DOHH2 (cell line): ENCODE measurements at regions not wholly inside any gene's neighbourhood (a gene's known extent, or its start where the extent isn't known, plus 50 kb on each side); places are given as distances from the start of the nearest gene placed in this dataset.

Experiments
- H3F3A ChIP-seq: fragments of 200-600 bp; sonication (generic), shearing (Covaris generic); 2 replicates; pipeline ENCODE4 v1.6.0; 2016; ENCODE audit warnings: antibody characterized with exemption, mild to moderate bottlenecking; ENCODE audit not compliant: control insufficient read depth, insufficient read depth
- H3K27ac ChIP-seq: fragments of 200-600 bp; sonication (generic); 2 replicates; pipeline ENCODE4 v1.5.1; 2014; ENCODE audit warnings: low read depth, mild to moderate bottlenecking, low read length, moderate library complexity
- H3K27me3 ChIP-seq: fragments of 200-600 bp; sonication (generic); 2 replicates; pipeline ENCODE4 v1.6.1; 2014; ENCODE audit warnings: mild to moderate bottlenecking, low read length, mixed read lengths; ENCODE audit not compliant: control insufficient read depth
- H3K36me3 ChIP-seq: fragments of 200-600 bp; sonication (generic); 2 replicates; pipeline ENCODE4 v1.6.1; 2014; ENCODE audit warnings: mild to moderate bottlenecking, low read length, moderate library complexity, mixed read lengths; ENCODE audit not compliant: control insufficient read depth
- H3K4me1 ChIP-seq: fragments of 200-600 bp; sonication (generic); 2 replicates; pipeline ENCODE4 v1.6.1; 2014; ENCODE audit warnings: mild to moderate bottlenecking, low read length, mixed read lengths; ENCODE audit not compliant: control insufficient read depth
- H3K4me2 ChIP-seq: fragments of 200-600 bp; sonication (generic); 2 replicates; pipeline ENCODE4 v1.6.0; 2014; ENCODE audit warnings: mild to moderate bottlenecking, low read length, moderate library complexity
- H3K4me3 ChIP-seq: fragments of 200-600 bp; sonication (generic); 2 replicates; pipeline ENCODE4 v1.5.1; 2014; ENCODE audit warnings: mild to moderate bottlenecking, low read length, mixed read lengths
- H3K79me2 ChIP-seq: fragments of 200-600 bp; sonication (generic); 2 replicates; pipeline ENCODE4 v1.6.1; 2014; ENCODE audit warnings: mild to moderate bottlenecking, low read length, mixed read lengths; ENCODE audit not compliant: control insufficient read depth
- H3K9me2 ChIP-seq: fragments of 200-600 bp; sonication (generic); replicated peaks from 2 replicates; pipeline ENCODE4 v1.6.1; 2014; ENCODE audit warnings: mild to moderate bottlenecking, low read length, mixed read lengths; ENCODE audit not compliant: control insufficient read depth
- H3K9me3 ChIP-seq: fragments of 200-600 bp; sonication (generic); 2 replicates; pipeline ENCODE4 v1.6.1; 2014; ENCODE audit warnings: antibody characterized with exemption, low read length, mixed read lengths; ENCODE audit not compliant: control insufficient read depth, insufficient read depth
- H4K20me1 ChIP-seq: fragments of 200-600 bp; sonication (generic); 2 replicates; pipeline ENCODE4 v1.6.0; 2014; ENCODE audit warnings: low read depth, mild to moderate bottlenecking, antibody characterized with exemption, low read length, moderate library complexity; ENCODE audit not compliant: control insufficient read depth, insufficient read depth
- CTCF ChIP-seq: fragments of 200-600 bp; sonication (generic); IDR thresholded peaks from one replicate; pipeline ENCODE4 v1.5.1; 2014; ENCODE audit warnings: antibody characterized with exemption, mild to moderate bottlenecking, low read depth, low read length; ENCODE audit not compliant: poor library complexity, severe bottlenecking
- EZH2phosphoT487 ChIP-seq: fragments of 200-600 bp; sonication (generic); IDR thresholded peaks from 2 replicates; pipeline ENCODE4 v1.6.1; 2017; ENCODE audit warnings: borderline replicate concordance, mild to moderate bottlenecking, antibody characterized with exemption, low read length, moderate library complexity, mixed read lengths

GRCh38 chr4:163012816-163013215, 153.9 kb downstream of the NAF1 start:
- Histone ChIP-seq H3K27me3 (no peaks in the 10 kb centered on the region), H3K4me1 (no peaks in the 10 kb centered on the region), H3K9me3 (no peaks in the 10 kb centered on the region), H3K9me2 (no peaks in the 10 kb centered on the region), H3K36me3 (no peaks in the 10 kb centered on the region), H3K4me2 (no peak overlapping the region), H3K4me3 (no peak overlapping the region), H3F3A (no peaks in the 10 kb centered on the region), H3K79me2 (no peaks in the 10 kb centered on the region), H3K27ac (no peak overlapping the region), H4K20me1 (no peaks in the 10 kb centered on the region)
- no peak for TF ChIP-seq CTCF
- no peak for TF ChIP-seq EZH2phosphoT487

- Histone ChIP-seq H4K20me1 (no peaks in the 10 kb centered on the region), H3K9me2 (no peaks in the 10 kb centered on the region), H3K4me2 (no peak overlapping the region), H3K4me1 (no peaks in the 10 kb centered on the region), H3K27ac (no peak overlapping the region), H3K9me3 (no peaks in the 10 kb centered on the region), H3F3A (no peaks in the 10 kb centered on the region), H3K4me3 (no peak overlapping the region), H3K79me2 (no peaks in the 10 kb centered on the region), H3K27me3 (no peaks in the 10 kb centered on the region), H3K36me3 (no peaks in the 10 kb centered on the region)
- no peak for TF ChIP-seq EZH2phosphoT487
- no peak for TF ChIP-seq CTCF
Observed at GRCh38 chr4:163003979-163004378, 162.7 kb downstream of the NAF1 start.

- H3K4me1 ChIP-seq = no peaks in the 10 kb centered on the region
- H3F3A ChIP-seq = no peaks in the 10 kb centered on the region
- H3K9me3 ChIP-seq = no peaks in the 10 kb centered on the region
- no peak overlapping the region for H3K4me3 ChIP-seq
- no peaks in the 10 kb centered on the region for H3K9me2 ChIP-seq
- no peaks in the 10 kb centered on the region for H3K36me3 ChIP-seq
- no peak overlapping the region for H3K4me2 ChIP-seq
- no peaks in the 10 kb centered on the region for H4K20me1 ChIP-seq
- TF ChIP-seq CTCF (no peak), EZH2phosphoT487 (no peak)
- no peaks in the 10 kb centered on the region for H3K79me2 ChIP-seq
- H3K27me3 ChIP-seq = no peaks in the 10 kb centered on the region
- H3K27ac ChIP-seq = no peak overlapping the region
Observed at GRCh38 chr4:162988530-162988929, 178.2 kb downstream of the NAF1 start.

GRCh38 chr4:162985131-162985530, 181.6 kb downstream of the NAF1 start:
- Histone ChIP-seq H3K27me3 (no peaks in the 10 kb centered on the region), H3K9me2 (no peaks in the 10 kb centered on the region), H3F3A (no peaks in the 10 kb centered on the region), H3K4me1 (no peaks in the 10 kb centered on the region), H3K9me3 (no peaks in the 10 kb centered on the region), H4K20me1 (no peaks in the 10 kb centered on the region), H3K27ac (no peak overlapping the region), H3K79me2 (no peaks in the 10 kb centered on the region), H3K4me2 (no peak overlapping the region), H3K4me3 (no peak overlapping the region), H3K36me3 (no peaks in the 10 kb centered on the region)
- TF ChIP-seq EZH2phosphoT487 (no peak), CTCF (no peak)
